NT2/D1 (cell line): ENCODE measurements at regions not wholly inside any gene's neighbourhood (a gene's known extent, or its start where the extent isn't known, plus 50 kb on each side); places are given as distances from the start of the nearest gene placed in this dataset.

ENCODE experiments used
- YY1 ChIP-seq: IDR thresholded peaks from 2 replicates; pipeline ENCODE4 v1.6.1; 2011; ENCODE audit not compliant: insufficient read length, insufficient read depth
- ZNF274 ChIP-seq: IDR thresholded peaks from 2 replicates; pipeline ENCODE4 v1.6.1; 2011; ENCODE audit warnings: mild to moderate bottlenecking, low read depth, low read length

DNA sequence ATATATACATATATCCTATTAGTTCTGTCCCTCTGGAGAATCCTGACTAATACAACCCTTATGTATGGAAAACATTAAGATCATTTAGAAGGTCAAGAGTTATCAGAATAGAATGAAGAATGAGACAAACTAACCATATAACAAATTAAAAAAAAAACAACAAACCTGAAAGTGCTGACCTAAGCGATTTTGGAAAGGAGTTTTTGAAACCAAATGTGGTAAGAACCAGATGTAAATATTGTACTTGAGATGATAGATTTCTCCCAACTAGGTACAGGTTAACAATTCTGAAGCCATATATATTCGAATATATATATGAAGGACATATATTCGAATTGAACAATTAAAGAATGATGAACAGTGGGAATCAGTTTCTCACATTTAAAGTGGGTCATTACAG lies 917.8 kb upstream of the SLC39A10 start:
- TF ChIP-seq YY1 (no peak), ZNF274 (no peak)
